ENCODE measurements at regions not wholly inside any gene's neighbourhood (a gene's known extent, or its start where the extent isn't known, plus 50 kb on each side); places are given as distances from the start of the nearest gene placed in this dataset.

- ATAC-seq (no peak), DNase-seq (ENCODE audit: low read depth in 1 of 2, low spot score in 1 of 2) (peak in 1 of 2 experiments; percentile 26), FAIRE-seq (no peak)
- no peaks in the 10 kb centered on the region for H3K9me3 ChIP-seq
- ChIA-PET POLR2A (interaction anchor here (0.6 kb wide), 1 partner anchor 304 kb away, joined by 3 read pairs; no protein-coding TSS in a partner anchor), CTCF (interaction anchor here (0.6 to 1.3 kb wide), 4 partner anchors 12 to 1055 kb away, joined by 3 to 5 read pairs (median 4); no protein-coding TSS in a partner anchor)
- H3K4me3 ChIP-seq = no peak overlapping the region
- 53% methylated on average over 3 of the region's 3 CpGs for whole genome bisulfite sequencing (ENCODE audit: missing lambda C conversion rate)
- H3K4me1 ChIP-seq = peaks cover 9% of the 10 kb centered on the region; the same call in 2 of the 3 replicates
- no peak for TF ChIP-seq RCOR1 (IDR thresholded peaks at IDR 0.05; ENCODE audit: low read depth, low read length)
- TF ChIP-seq CEBPB (IDR thresholded peaks at IDR 0.05) = no peak
- no peak for TF ChIP-seq PHF8 (IDR thresholded peaks at IDR 0.05; ENCODE audit: borderline replicate concordance, low read depth)
- no peak for TF ChIP-seq SREBF2 (IDR thresholded peaks at IDR 0.05)
- no peak for TF ChIP-seq GATA3 (IDR thresholded peaks at IDR 0.05; ENCODE audit: borderline replicate concordance)
- TF ChIP-seq HOXB13 (CRISPR knock-in tag; IDR thresholded peaks at IDR 0.05; ENCODE audit: low read depth) = no peak
- TF ChIP-seq JUNB (IDR thresholded peaks at IDR 0.05) = no peak
- TF ChIP-seq, protein P1, sequence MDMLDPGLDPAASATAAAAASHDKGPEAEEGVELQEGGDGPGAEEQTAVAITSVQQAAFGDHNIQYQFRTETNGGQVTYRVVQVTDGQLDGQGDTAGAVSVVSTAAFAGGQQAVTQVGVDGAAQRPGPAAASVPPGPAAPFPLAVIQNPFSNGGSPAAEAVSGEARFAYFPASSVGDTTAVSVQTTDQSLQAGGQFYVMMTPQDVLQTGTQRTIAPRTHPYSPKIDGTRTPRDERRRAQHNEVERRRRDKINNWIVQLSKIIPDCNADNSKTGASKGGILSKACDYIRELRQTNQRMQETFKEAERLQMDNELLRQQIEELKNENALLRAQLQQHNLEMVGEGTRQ (IDR thresholded peaks at IDR 0.05) = no peak
- TF ChIP-seq REST (IDR thresholded peaks at IDR 0.05) = no peak
- TF ChIP-seq EP300 (IDR thresholded peaks at IDR 0.05) = no peak
- TF ChIP-seq NPAS2 (CRISPR knock-in tag; IDR thresholded peaks at IDR 0.05; ENCODE audit: borderline replicate concordance) = no peak
- no peak for TF ChIP-seq JUN (IDR thresholded peaks at IDR 0.05)
- no peak for TF ChIP-seq RNF2 (IDR thresholded peaks at IDR 0.05; ENCODE audit: borderline replicate concordance, low read depth)
- TF ChIP-seq CHD4 (IDR thresholded peaks at IDR 0.05; ENCODE audit: borderline replicate concordance) = no peak
- no peak for TF ChIP-seq FOSL2 (IDR thresholded peaks at IDR 0.05)
- no peak for TF ChIP-seq FOSL2 (CRISPR knock-in tag; IDR thresholded peaks at IDR 0.05)
- no peak for TF ChIP-seq FOXS1 (CRISPR knock-in tag; IDR thresholded peaks at IDR 0.05)
- no peak overlapping the region for H3K27ac ChIP-seq
- H3K4me2 ChIP-seq = peak overlapping the region; percentile 41; the same call in 2 of the 3 replicates
Measured at GRCh38 chr15:38702178-38702912, 137.7 kb upstream of the RASGRP1 start.

DNA sequence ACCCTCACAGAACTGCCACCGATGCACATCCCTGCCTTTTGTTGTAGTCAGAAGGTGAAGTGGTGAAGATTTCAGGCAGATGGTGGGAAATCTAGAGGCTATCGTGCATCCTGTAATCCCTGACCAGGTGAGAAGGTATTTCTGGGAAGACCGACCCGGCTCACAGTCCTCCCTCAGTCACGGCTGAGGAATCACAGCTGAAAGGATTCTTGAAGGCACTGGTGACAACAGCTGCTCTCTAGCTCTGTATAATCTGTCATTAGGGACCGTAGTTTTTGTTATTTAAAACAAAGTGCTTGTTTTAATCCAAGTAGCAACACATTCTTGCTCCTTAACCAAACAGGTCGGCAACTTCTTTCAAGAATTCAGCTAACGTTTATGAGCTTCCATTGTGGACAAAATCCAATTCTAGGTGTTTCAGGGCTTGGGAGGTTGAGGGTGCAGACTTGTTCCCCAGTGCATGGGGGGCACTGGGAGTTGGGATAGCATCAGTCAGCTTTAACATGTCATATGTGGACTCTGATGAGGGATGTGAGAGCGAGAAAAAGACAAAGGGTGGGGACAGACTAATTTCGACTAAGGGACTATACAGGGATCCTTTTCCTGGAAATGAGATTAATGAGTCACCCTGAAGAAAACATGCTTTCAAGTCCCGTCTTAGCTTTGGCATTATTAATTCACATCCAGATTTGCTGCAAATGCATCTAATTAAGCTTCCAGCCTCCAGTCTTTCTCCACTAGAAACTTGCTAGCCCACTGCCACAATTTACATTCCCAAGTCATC, 141.0 kb upstream of the RASGRP1 start:
- H3K4me3 ChIP-seq = no peak overlapping the region
- no peak overlapping the region for H3K27ac ChIP-seq
- TF ChIP-seq BHLHE40 (IDR thresholded peaks at IDR 0.05; ENCODE audit: low read depth, low read length) (no peak), REST (IDR thresholded peaks at IDR 0.05) (no peak), HOXA7 (CRISPR knock-in tag; IDR thresholded peaks at IDR 0.05) (no peak), RAD21 (conservative IDR thresholded peaks at IDR 0.05 in 1 of 2, IDR thresholded peaks at IDR 0.05 in 1 of 2) (no peak), SREBF2 (IDR thresholded peaks at IDR 0.05) (no peak), EHF (CRISPR knock-in tag; IDR thresholded peaks at IDR 0.05) (no peak), ESRRA (IDR thresholded peaks at IDR 0.05; ENCODE audit: borderline replicate concordance, low read length) (no peak), KDM5A (IDR thresholded peaks at IDR 0.05) (no peak), RFX5 (IDR thresholded peaks at IDR 0.05) (no peak), ZNF302 (CRISPR knock-in tag; IDR thresholded peaks at IDR 0.05) (no peak), HOXB5 (CRISPR knock-in tag; IDR thresholded peaks at IDR 0.05) (no peak)
- TF ChIP-seq, protein P2, sequence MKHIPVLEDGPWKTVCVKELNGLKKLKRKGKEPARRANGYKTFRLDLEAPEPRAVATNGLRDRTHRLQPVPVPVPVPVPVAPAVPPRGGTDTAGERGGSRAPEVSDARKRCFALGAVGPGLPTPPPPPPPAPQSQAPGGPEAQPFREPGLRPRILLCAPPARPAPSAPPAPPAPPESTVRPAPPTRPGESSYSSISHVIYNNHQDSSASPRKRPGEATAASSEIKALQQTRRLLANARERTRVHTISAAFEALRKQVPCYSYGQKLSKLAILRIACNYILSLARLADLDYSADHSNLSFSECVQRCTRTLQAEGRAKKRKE (CRISPR knock-in tag; IDR thresholded peaks at IDR 0.05; ENCODE audit: low read depth) = no peak
- no peak for FAIRE-seq
- CTCF ChIA-PET = interaction anchor here (0.5 to 4.7 kb wide), 7 partner anchors 16 to 1052 kb away, joined by 3 to 29 read pairs (median 5); partner anchors contain the start of gene THBS1
- DNase-seq (ENCODE audit: low read depth in 1 of 2, low spot score in 1 of 2) = no peak
- POLR2A ChIA-PET = interaction anchor here (1.1 kb wide), 1 partner anchor 875 kb away, joined by 3 read pairs; the partner anchor contains the start of gene THBS1
- no peaks in the 10 kb centered on the region for H3K9me3 ChIP-seq
- WGBS (ENCODE audit: missing lambda C conversion rate) = 66% methylated on average over 11 of the region's 11 CpGs
- no peak overlapping the region for H3K4me2 ChIP-seq
- peaks cover 15% of the 10 kb centered on the region for H3K4me1 ChIP-seq
- ATAC-seq = no peak

Measured in A549 (cell line).